CD14-positive monocyte (primary cell): ENCODE measurements at regions not wholly inside any gene's neighbourhood (a gene's known extent, or its start where the extent isn't known, plus 50 kb on each side); places are given as distances from the start of the nearest gene placed in this dataset.

Source experiments
- DNase-seq, 3 donors: peaks; one replicate each; pipeline ENCODE4 v3.0.0-alpha.2; 2011 to 2022
- H2AFZ ChIP-seq: 2 replicates; pipeline ENCODE4 v1.6.0; 2012; ENCODE audit warnings: mild to moderate bottlenecking, low read depth, low read length, inconsistent platforms; ENCODE audit not compliant: insufficient read depth, poor library complexity, severe bottlenecking
- H3K27ac ChIP-seq, 2 donors: 1 replicate in 1 of 2; 2 replicates in 1 of 2; pipeline ENCODE4 v1.5.1; 2012 to 2013; ENCODE audit warnings: low read length in 2 of 2, control low read depth in 1 of 2, inconsistent platforms in 1 of 2, low read depth in 1 of 2, mild to moderate bottlenecking in 1 of 2
- H3K27me3 ChIP-seq, 2 donors: one replicate each; pipeline versions ENCODE4 v1.6.0 to v1.6.1; 2011 to 2013; ENCODE audit warnings: low read length in 2 of 2; ENCODE audit not compliant: control insufficient read depth in 2 of 2, insufficient read depth in 2 of 2
- H3K36me3 ChIP-seq, 2 donors: replicated peaks in 1 of 2; 1 replicate in 1 of 2; 2 replicates in 1 of 2; pipeline versions ENCODE4 v1.5.1 to v1.6.1; 2012 to 2013; ENCODE audit warnings: low read length in 2 of 2, control low read depth in 1 of 2, inconsistent platforms in 1 of 2, mild to moderate bottlenecking in 1 of 2; ENCODE audit not compliant: insufficient read depth in 2 of 2, control insufficient read depth in 1 of 2
- H3K4me1 ChIP-seq, 2 donors: 1 replicate in 1 of 2; 2 replicates in 1 of 2; pipeline versions ENCODE4 v1.5.1 to v1.6.1; 2012 to 2013; ENCODE audit warnings: low read length in 2 of 2, control low read depth in 1 of 2, inconsistent platforms in 1 of 2, mild to moderate bottlenecking in 1 of 2, moderate library complexity in 1 of 2; ENCODE audit not compliant: insufficient read depth in 2 of 2, control insufficient read depth in 1 of 2
- H3K4me2 ChIP-seq: replicated peaks from 2 replicates; pipeline ENCODE3; 2012; ENCODE audit warnings: low read length, moderate library complexity, mild to moderate bottlenecking; ENCODE audit not compliant: poor library complexity, severe bottlenecking; ENCODE audit errors: extremely low read depth
- H3K4me3 ChIP-seq, 3 experiments: fragments of 200-600 bp in 1 of 3; sonication (generic) in 1 of 3; replicated peaks in 1 of 3; 1 replicate in 2 of 3; 2 replicates in 1 of 3; pipeline ENCODE4 v1.5.1; 2011 to 2013; ENCODE audit warnings: low read length in 3 of 3, mild to moderate bottlenecking in 3 of 3, control low read depth in 2 of 3, low read depth in 2 of 3, inconsistent platforms in 1 of 3, moderate library complexity in 1 of 3
- H3K79me2 ChIP-seq: 2 replicates; pipeline ENCODE4 v1.6.0; 2012; ENCODE audit warnings: mild to moderate bottlenecking, control low read depth, inconsistent platforms, low read length, moderate library complexity; ENCODE audit not compliant: insufficient read depth
- H3K9ac ChIP-seq: 2 replicates; pipeline ENCODE4 v1.6.0; 2017; ENCODE audit warnings: low read length, mild to moderate bottlenecking; ENCODE audit not compliant: insufficient read depth, poor library complexity, severe bottlenecking
- H3K9me3 ChIP-seq, 2 donors: replicated peaks in 1 of 2; 1 replicate in 1 of 2; 2 replicates in 1 of 2; pipeline versions ENCODE4 v1.5.1 to v1.6.1; 2012 to 2013; ENCODE audit warnings: low read length in 2 of 2, control low read depth in 1 of 2; ENCODE audit not compliant: control insufficient read depth in 1 of 2, insufficient read depth in 1 of 2
- H4K20me1 ChIP-seq: 2 replicates; pipeline ENCODE4 v1.6.0; 2012; ENCODE audit warnings: mild to moderate bottlenecking, low read length, control low read depth, moderate library complexity; ENCODE audit not compliant: insufficient read depth
- H3K27ac Mint-ChIP-seq, 7 donors: one replicate each; pipeline ENCODE4 v1.8.0; 2020; ENCODE audit warnings: mild to moderate bottlenecking in 7 of 7, mixed read lengths in 7 of 7, moderate library complexity in 6 of 7, inconsistent platforms in 2 of 7
- H3K27me3 Mint-ChIP-seq, 3 donors: one replicate each; pipeline ENCODE4 v1.8.0; 2021 to 2022; ENCODE audit warnings: low read depth in 3 of 3, mild to moderate bottlenecking in 3 of 3, mixed read lengths in 3 of 3, moderate library complexity in 3 of 3, inconsistent platforms in 1 of 3
- H3K36me3 Mint-ChIP-seq, 2 donors: one replicate each; pipeline ENCODE4 v1.8.0; 2020; ENCODE audit warnings: mixed read lengths in 2 of 2, inconsistent platforms in 1 of 2, mild to moderate bottlenecking in 1 of 2
- H3K4me1 Mint-ChIP-seq: one replicate; pipeline ENCODE4 v1.8.0; 2020; ENCODE audit warnings: mild to moderate bottlenecking, mixed read lengths
- H3K4me3 Mint-ChIP-seq, 2 donors: one replicate each; pipeline ENCODE4 v1.8.0; 2020; ENCODE audit warnings: mild to moderate bottlenecking in 2 of 2, mixed read lengths in 2 of 2, moderate library complexity in 1 of 2
- H3K9me3 Mint-ChIP-seq, 7 donors: one replicate each; pipeline ENCODE4 v1.8.0; 2020 to 2022; ENCODE audit warnings: mixed read lengths in 7 of 7, mild to moderate bottlenecking in 6 of 7, moderate library complexity in 6 of 7, inconsistent platforms in 2 of 7
- WGBS: methylation state at CpG from one replicate; pipeline ENCODE4 v1.1.5; 2013; ENCODE audit warnings: missing lambda C conversion rate; ENCODE audit not compliant: insufficient coverage; 5-methylcytosine and 5-hydroxymethylcytosine counted together
- intact Hi-C, 2 donors: fragments of 100-400 bp; cut with micrococcal nuclease; formaldehyde crosslinking; loops; one replicate each; pipeline versions ENCODE4 v1.15.0 to v1.15.1; 2023
- TF ChIP-seq, protein P1 (sequence below): fragments of 200-600 bp; IDR thresholded peaks from one replicate; pipeline ENCODE4 v1.8.0; 2022; ENCODE audit warnings: antibody characterized with exemption, mild to moderate bottlenecking

DNA sequence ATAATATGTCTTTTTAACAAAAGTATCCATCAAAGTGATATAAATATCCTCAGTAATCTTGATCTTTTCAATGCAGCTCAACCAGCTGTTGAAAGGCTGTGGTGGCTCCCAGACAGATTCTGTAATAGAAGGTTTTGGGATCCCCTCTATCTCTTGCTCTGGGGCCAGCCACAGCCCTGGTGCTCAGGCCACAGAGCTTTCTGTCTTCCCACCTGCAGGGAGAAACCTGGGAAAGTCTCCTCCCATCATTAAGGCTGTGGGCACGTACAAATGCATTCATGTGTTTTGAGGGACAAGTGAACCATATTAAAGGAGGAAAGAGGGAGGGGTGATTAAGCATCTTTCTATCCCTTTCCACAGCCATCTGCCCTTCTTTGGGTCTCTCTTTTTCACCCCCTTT lies 183.1 kb downstream of the PRDM13 start:
- intact Hi-C loops: no loop called here
- Histone ChIP-seq H3K27ac (no peak overlapping the region), H3K9me3 (no peaks in the 10 kb centered on the region), H4K20me1 (no peaks in the 10 kb centered on the region), H3K27me3 (no peaks in the 10 kb centered on the region), H2AFZ (no peak overlapping the region), H3K4me3 (no peak overlapping the region), H3K79me2 (no peaks in the 10 kb centered on the region), H3K36me3 (no peaks in the 10 kb centered on the region), H3K4me1 (no peaks in the 10 kb centered on the region), H3K9ac (no peak overlapping the region), H3K4me2 (no peak overlapping the region)
- H3K36me3 Mint-ChIP-seq: no peaks in the 10 kb centered on the region
- DNase-seq: no peak
- H3K4me3 Mint-ChIP-seq: no peak overlapping the region
- no peak overlapping the region for H3K27ac Mint-ChIP-seq
- peaks cover 2 to 11% (median 2%) of the 10 kb centered on the region in 3 donors for H3K27me3 Mint-ChIP-seq
- TF ChIP-seq, protein P1, sequence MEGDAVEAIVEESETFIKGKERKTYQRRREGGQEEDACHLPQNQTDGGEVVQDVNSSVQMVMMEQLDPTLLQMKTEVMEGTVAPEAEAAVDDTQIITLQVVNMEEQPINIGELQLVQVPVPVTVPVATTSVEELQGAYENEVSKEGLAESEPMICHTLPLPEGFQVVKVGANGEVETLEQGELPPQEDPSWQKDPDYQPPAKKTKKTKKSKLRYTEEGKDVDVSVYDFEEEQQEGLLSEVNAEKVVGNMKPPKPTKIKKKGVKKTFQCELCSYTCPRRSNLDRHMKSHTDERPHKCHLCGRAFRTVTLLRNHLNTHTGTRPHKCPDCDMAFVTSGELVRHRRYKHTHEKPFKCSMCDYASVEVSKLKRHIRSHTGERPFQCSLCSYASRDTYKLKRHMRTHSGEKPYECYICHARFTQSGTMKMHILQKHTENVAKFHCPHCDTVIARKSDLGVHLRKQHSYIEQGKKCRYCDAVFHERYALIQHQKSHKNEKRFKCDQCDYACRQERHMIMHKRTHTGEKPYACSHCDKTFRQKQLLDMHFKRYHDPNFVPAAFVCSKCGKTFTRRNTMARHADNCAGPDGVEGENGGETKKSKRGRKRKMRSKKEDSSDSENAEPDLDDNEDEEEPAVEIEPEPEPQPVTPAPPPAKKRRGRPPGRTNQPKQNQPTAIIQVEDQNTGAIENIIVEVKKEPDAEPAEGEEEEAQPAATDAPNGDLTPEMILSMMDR: no peak
- H3K4me1 Mint-ChIP-seq: no peaks in the 10 kb centered on the region
- WGBS: no CpG with 5 or more reads among the region's 1 CpG
- H3K9me3 Mint-ChIP-seq: peaks cover 0 to 1% (median 0%) of the 10 kb centered on the region in 7 donors

DNA sequence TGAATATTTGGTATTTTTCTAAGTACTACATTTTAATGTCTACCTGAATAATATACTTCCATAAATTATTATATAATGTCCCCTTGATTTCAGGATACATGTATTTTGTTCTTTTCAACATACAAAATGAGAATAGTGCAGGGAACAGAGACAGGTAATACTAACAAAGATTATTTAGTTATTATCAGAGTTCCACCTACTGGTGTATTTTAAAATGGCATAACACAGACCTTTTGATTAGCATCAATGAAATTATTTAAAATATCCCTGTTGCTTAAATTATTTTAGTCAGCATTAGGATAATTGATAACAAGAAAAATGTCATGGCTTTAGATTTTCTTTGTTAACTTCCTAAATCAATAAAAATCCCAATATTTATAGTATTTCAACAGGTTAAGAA lies 184.0 kb downstream of the PRDM13 start:
- no peak overlapping the region for H3K9ac ChIP-seq
- Mint-ChIP-seq H3K9me3 (peaks cover 0 to 3% (median 0%) of the 10 kb centered on the region in 7 donors), H3K4me3 (no peak overlapping the region), H3K36me3 (no peaks in the 10 kb centered on the region), H3K27ac (no peak overlapping the region), H3K27me3 (peaks cover 2 to 8% (median 2%) of the 10 kb centered on the region in 3 donors), H3K4me1 (no peaks in the 10 kb centered on the region)
- intact Hi-C loops: no loop called here
- no peak overlapping the region for H2AFZ ChIP-seq
- DNase-seq: no peak
- no peaks in the 10 kb centered on the region for H4K20me1 ChIP-seq
- H3K36me3 ChIP-seq: no peaks in the 10 kb centered on the region
- H3K4me2 ChIP-seq: no peak overlapping the region
- no peaks in the 10 kb centered on the region for H3K9me3 ChIP-seq
- H3K27me3 ChIP-seq: no peaks in the 10 kb centered on the region
- H3K27ac ChIP-seq: no peak overlapping the region
- no peaks in the 10 kb centered on the region for H3K4me1 ChIP-seq
- TF ChIP-seq, protein P1: no peak
- H3K79me2 ChIP-seq: no peaks in the 10 kb centered on the region
- H3K4me3 ChIP-seq: no peak overlapping the region
